Esophagus muscularis mucosa (tissue), 4 donors: ENCODE measurements at regions not wholly inside any gene's neighbourhood (a gene's known extent, or its start where the extent isn't known, plus 50 kb on each side); places are given as distances from the start of the nearest gene placed in this dataset.

Source experiments
- DNase-seq: peaks from one replicate; pipeline ENCODE4 v3.0.0-alpha.2; 2017; ENCODE audit errors: extremely low spot score
- H3K27ac ChIP-seq, 4 donors: fragments of 200-600 bp; sonication (generic); replicated peaks in 1 of 4; 1 replicate in 3 of 4; 2 replicates in 1 of 4; pipeline ENCODE4 v1.5.1; 2016 to 2019; ENCODE audit warnings: mild to moderate bottlenecking in 1 of 4
- H3K27me3 ChIP-seq, 4 donors: fragments of 200-600 bp; sonication (generic); one replicate each; pipeline versions ENCODE4 v1.5.1 to v1.6.0; 2016 to 2019
- H3K36me3 ChIP-seq, 4 donors: fragments of 200-600 bp; sonication (generic); one replicate each; pipeline ENCODE4 v1.5.1; 2016 to 2019
- H3K4me1 ChIP-seq, 4 donors: fragments of 200-600 bp; sonication (generic); one replicate each; pipeline ENCODE4 v1.5.1; 2016 to 2019
- H3K4me3 ChIP-seq, 4 donors: fragments of 200-600 bp; sonication (generic); 1 replicate in 2 of 4; 2 replicates in 2 of 4; pipeline ENCODE4 v1.5.1; 2016 to 2019; ENCODE audit warnings: mild to moderate bottlenecking in 4 of 4, moderate library complexity in 1 of 4
- H3K9me3 ChIP-seq, 4 donors: fragments of 200-600 bp; sonication (generic); 1 replicate in 3 of 4; 2 replicates in 1 of 4; pipeline ENCODE4 v1.5.1; 2016 to 2019
- EP300 ChIP-seq: sonication (generic); formaldehyde crosslinking; IDR thresholded peaks from one replicate; pipeline ENCODE4 v1.6.1; 2017; ENCODE audit warnings: antibody characterized with exemption
- POLR2A ChIP-seq: fragments of 450-650 bp; IDR thresholded peaks from one replicate; pipeline ENCODE4 v1.6.1; 2017; ENCODE audit warnings: antibody characterized with exemption, moderate library complexity, mild to moderate bottlenecking, low read depth
- POLR2AphosphoS5 ChIP-seq, 2 donors: sonication (generic); formaldehyde crosslinking; IDR thresholded peaks; one replicate each; pipeline ENCODE4 v1.6.1; 2017; ENCODE audit warnings: antibody characterized with exemption in 2 of 2
- WGBS: methylation state at CpG from one replicate; pipeline ENCODE4 v1.1.5; 2018; 5-methylcytosine and 5-hydroxymethylcytosine counted together
- intact Hi-C: fragments of 100-400 bp; cut with DNase I; formaldehyde crosslinking; loops from one replicate; pipeline ENCODE4 v1.15.1; 2023
- TF ChIP-seq, protein P1 (sequence below), 3 experiments: fragments of 200-600 bp in 2 of 3; fragments of 450-650 bp in 1 of 3; sonication (generic) in 2 of 3; IDR thresholded peaks; one replicate each; pipeline ENCODE4 v1.5.1; 2017 to 2019; ENCODE audit warnings: antibody characterized with exemption in 3 of 3, mild to moderate bottlenecking in 2 of 3, moderate library complexity in 1 of 3

DNA sequence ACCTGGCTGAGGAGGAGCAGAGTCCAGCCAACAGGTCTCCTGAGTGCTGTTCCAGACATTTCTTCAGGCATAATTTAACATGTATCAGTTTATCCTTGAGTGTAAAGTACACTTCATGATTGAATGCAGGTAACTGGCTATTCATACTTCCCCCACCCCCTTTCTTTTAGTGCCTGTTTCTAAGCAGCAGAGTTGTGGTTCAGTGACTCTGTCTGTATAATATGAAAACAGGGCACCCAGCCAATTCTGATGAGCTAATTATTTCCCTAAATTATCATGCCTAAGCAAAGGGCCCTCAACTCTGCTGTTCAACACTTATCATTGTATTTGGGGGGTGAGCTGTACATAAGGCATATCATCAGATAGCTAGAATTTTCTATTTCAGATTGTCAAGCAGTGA lies 51.9 kb upstream of the ZSWIM6 start:
- peaks cover 5 to 33% (median 30%) of the 10 kb centered on the region in 4 donors for H3K4me1 ChIP-seq
- no peaks in the 10 kb centered on the region for H3K9me3 ChIP-seq
- no peak overlapping the region for H3K27ac ChIP-seq
- H3K27me3 ChIP-seq, result no peaks in the 10 kb centered on the region
- no peaks in the 10 kb centered on the region for H3K36me3 ChIP-seq
- no peak for DNase-seq
- TF ChIP-seq, protein P1, sequence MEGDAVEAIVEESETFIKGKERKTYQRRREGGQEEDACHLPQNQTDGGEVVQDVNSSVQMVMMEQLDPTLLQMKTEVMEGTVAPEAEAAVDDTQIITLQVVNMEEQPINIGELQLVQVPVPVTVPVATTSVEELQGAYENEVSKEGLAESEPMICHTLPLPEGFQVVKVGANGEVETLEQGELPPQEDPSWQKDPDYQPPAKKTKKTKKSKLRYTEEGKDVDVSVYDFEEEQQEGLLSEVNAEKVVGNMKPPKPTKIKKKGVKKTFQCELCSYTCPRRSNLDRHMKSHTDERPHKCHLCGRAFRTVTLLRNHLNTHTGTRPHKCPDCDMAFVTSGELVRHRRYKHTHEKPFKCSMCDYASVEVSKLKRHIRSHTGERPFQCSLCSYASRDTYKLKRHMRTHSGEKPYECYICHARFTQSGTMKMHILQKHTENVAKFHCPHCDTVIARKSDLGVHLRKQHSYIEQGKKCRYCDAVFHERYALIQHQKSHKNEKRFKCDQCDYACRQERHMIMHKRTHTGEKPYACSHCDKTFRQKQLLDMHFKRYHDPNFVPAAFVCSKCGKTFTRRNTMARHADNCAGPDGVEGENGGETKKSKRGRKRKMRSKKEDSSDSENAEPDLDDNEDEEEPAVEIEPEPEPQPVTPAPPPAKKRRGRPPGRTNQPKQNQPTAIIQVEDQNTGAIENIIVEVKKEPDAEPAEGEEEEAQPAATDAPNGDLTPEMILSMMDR (IDR thresholded peaks at IDR 0.05), result no peak
- TF ChIP-seq EP300 (no peak), POLR2A (no peak), POLR2AphosphoS5 (IDR thresholded peaks at IDR 0.05) (no peak)
- intact Hi-C loops, result no loop called here
- no peak overlapping the region for H3K4me3 ChIP-seq

DNA sequence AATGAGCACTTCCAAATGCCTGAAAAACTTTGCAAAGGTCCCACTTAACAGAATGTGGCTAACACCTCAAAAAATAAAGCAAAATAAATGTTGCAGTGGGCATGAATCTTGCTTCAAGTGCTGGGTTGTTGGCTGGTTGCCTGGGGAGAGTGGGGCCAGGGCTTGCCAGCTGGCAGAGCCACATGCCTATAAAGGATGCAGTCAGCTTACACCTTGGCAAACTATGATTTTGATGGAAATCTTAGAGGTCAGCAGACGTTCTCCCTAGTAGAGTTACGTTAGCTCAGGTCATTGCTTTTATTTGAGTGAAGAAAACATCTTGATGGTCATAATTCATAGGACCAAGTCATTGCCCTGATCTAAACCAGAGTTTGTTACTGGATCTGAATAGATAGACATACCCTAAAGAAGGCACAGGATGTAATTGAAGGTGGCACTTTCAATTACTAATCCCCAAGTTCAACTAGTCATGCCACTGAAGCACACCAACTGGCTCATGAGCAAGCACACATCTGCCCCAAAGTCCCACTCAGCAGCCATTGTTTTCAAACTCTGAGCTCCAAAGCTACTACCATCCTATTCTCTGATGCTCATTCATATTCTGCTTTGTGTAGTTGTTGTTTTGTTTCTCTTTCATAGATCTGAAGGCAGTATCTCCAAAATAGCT lies 51.2 kb upstream of the ZSWIM6 start:
- no peak for DNase-seq
- Histone ChIP-seq H3K9me3 (no peaks in the 10 kb centered on the region), H3K27me3 (no peaks in the 10 kb centered on the region), H3K27ac (no peak overlapping the region), H3K36me3 (no peaks in the 10 kb centered on the region), H3K4me3 (no peak overlapping the region), H3K4me1 (peaks cover 5 to 27% (median 24%) of the 10 kb centered on the region in 4 donors)
- WGBS, result 6% methylated on average over 2 of the region's 2 CpGs
- intact Hi-C loops, result no loop called here
- no peak for TF ChIP-seq EP300
- TF ChIP-seq POLR2AphosphoS5 (IDR thresholded peaks at IDR 0.05), result no peak
- TF ChIP-seq, protein P1 (IDR thresholded peaks at IDR 0.05), result no peak
- TF ChIP-seq POLR2A, result no peak

DNA sequence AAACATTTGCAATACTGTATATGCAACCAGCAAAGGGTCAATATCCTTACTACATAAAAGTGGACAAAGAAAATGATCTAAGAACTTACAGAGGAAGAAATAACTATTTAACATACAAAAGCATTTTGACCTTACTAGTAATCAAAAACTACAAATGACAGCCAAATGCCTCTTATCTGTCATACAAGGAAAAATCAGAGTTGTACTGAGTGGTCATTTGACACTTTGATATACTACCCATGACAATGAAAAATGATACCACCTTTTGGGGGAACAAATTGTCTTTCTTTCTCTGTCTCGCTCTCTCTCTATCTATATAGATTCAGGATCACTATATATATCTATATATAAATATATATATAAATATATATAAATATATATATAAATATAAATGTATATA lies 50.4 kb upstream of the ZSWIM6 start:
- no peak for DNase-seq
- peaks cover 5 to 28% (median 27%) of the 10 kb centered on the region in 4 donors for H3K4me1 ChIP-seq
- H3K9me3 ChIP-seq, result no peaks in the 10 kb centered on the region
- H3K27ac ChIP-seq, result no peak overlapping the region
- H3K36me3 ChIP-seq, result no peaks in the 10 kb centered on the region
- no peaks in the 10 kb centered on the region for H3K27me3 ChIP-seq
- TF ChIP-seq POLR2AphosphoS5 (IDR thresholded peaks at IDR 0.05) (no peak), POLR2A (no peak), EP300 (no peak)
- TF ChIP-seq, protein P1 (IDR thresholded peaks at IDR 0.05), result no peak
- intact Hi-C loops, result no loop called here
- no peak overlapping the region for H3K4me3 ChIP-seq
- WGBS, result 100% methylated on average over 1 of the region's 1 CpG
